ENCODE measurements at regions not wholly inside any gene's neighbourhood (a gene's known extent, or its start where the extent isn't known, plus 50 kb on each side); places are given as distances from the start of the nearest gene placed in this dataset.
"Not testable (repeated sequence)": the region's sequence is repeated elsewhere in the genome, so short reads cannot be mapped to it uniquely, and the experiment has no call there.

DNA sequence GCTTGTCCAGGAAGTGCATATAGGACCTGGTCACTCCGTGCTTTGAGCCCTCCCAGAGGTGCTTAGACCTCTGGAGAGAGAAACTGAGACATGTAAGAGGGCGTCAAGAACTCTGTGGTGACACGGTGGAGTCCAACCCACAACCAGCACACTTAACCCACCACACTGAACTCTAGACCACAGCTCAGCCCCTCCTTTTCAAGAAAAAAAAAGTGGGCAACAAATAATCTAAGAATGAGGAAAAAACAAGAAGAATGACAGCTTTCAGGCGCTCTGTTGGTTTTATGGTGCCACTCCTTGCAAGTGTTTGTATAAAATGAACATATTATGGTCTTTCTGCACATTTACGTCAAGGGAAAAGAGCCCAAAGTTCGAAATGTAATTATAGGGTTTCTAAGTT lies 50.2 kb upstream of the SNAPC3 start:
- no peak for DNase-seq (ENCODE audit: low read depth)

DNA sequence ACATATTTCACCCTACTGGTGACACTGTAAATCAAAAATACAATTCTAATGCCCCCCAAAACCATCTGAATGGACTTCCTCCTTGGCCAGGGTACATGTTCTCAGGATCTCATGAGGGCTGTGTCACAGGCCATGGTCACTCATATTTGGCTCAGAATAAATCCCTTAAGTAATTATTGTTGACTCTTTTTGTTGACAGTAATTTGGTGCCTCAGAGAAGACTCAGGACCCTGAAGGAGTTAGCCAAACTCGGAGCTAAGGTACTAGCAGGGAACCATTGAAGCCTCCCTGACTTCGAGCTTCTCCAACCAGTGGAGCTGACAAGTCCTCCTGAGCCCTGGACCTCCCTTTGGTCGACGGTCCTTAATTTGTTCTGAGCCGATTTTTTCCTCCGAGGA lies 51.2 kb upstream of the SNAPC3 start:
- no peak for DNase-seq (ENCODE audit: low read depth)

DNA sequence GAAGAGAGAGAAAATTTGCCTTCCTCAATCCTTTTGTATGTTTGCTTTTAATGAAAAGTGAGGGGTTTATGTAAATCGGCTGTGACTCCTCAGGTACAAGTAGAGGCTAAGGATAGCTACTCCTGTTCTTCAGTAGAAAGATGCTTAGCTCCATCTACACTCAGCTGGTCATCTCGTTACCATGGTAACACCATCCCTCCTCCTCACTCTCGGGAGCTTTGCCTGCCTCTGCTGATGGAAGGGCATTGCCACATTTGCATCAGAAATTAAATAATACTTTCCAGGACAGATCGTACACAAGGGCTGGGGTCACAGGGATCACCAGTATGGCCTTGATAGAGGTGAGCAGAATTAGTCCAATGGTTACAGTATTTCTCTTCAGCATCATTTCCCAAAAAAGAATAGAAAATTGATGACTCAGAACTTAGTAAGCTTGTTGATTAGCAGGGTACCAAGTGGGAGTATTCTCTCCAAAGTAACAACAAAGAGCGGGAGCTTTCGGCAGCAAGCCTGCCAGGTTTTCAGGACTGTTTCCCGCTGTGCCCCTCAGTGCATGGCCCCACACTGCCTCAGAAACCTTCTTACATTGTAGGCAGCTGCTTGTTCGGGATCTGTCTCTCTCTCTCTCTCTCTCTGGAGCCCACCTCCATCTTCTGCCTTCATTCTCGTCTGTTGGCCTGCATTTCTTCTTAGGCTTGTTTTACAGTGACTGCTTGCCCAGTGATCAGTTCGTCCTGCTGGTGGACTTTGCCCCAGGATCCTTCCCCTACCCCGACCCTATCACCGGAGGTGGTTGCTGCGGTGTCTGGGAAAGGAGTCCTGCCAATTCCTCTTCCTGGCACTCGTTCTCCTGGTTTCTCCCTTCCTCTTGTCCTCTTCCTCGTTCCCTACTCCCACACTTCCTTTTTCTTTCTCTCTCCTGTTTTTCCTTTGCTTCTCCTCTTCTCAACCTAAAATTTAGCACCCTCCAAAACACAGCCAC lies 51.9 kb upstream of the SNAPC3 start:
- DNase-seq (ENCODE audit: low read depth) = no peak

- DNase-seq (ENCODE audit: low read depth) = no peak
These were observed 52.8 kb upstream of the SNAPC3 start for GRCh38 chr9:15369871-15370270.

GRCh38 chr9:15369238-15369637 lies 53.4 kb upstream of the SNAPC3 start:
- no peak for DNase-seq (ENCODE audit: low read depth)

GRCh38 chr9:15364975-15365553 lies 57.6 kb upstream of the SNAPC3 start:
- DNase-seq (ENCODE audit: low read depth) = not testable (repeated sequence)

- DNase-seq (ENCODE audit: low read depth) = no peak
These were observed 54.7 kb upstream of the TTC39B start for GRCh38 chr9:15361737-15362136.

DNA sequence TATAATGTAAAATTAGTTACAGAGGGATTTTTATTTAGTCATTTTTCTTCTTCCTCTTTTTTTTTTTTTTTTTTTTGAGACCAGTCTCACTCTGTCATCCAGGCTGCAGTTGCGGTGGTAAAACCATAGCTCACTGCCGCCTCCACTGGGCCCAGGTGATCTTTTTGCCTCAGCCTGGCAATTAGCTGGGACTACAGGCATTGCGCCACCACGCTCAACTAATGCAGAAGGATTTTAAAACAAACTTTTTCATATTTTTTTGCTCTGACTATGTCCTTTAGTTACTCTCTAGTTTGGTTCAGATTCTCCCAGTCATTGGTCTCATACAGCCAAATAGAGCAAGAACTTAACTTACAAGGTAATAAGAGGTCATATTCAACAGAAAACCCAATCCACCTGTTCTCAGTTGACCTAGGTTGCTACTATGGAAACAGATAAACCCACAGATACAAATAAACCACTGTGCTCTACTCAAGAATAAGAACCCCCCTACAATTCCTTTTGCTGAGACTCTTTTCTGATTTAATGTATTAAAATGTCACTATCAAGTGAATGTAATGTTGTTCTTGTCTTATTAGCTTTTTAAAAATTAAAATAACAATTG lies 50.1 kb upstream of the TTC39B start:
- DNase-seq (ENCODE audit: low read depth) = peak; percentile 11

Measured in stimulated activated CD8-positive, alpha-beta memory T cell treated with anti-CD3 and anti-CD28 coated beads, Interleukin-15, amount 100 ng/mL, for 1 hour (primary cell).